ENCODE measurements at regions not wholly inside any gene's neighbourhood (a gene's known extent, or its start where the extent isn't known, plus 50 kb on each side); places are given as distances from the start of the nearest gene placed in this dataset.

DNA sequence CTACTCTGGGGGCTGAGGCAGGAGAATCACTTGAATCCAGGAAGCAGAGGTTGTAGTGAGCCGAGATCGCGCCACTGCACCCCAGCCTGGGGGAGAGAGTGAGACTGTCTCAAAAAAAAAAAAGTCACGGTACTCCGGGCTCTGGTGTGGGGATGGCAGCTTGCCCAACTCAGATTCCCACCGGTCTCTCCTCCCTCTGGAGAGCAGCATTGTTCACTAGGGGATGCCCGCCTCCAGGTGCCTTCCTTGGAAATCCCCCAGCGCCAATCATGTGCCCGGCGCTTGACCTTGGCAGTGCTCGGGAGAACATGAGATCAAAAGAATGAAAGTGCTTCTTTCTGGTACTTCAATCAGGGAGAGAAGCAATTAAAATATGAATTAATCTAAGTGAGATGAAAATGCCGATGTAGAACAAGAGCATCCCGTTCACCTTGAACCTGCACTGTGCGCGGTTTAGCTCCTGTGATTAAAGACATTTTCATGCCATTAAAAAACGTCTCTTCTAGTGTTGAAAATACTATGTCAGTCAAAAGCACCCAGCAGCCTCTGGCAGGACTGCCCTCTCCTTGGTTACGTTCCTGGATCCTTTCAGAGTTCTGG lies 1127.3 kb upstream of the AUTS2 start:
- ATAC-seq (replicated peaks): no peak
- no peak for DNase-seq
- Mint-ChIP-seq H3K9me3 (peaks cover 2 to 14% of the 10 kb centered on the region in 2 donors), H3K36me3 (no peaks in the 10 kb centered on the region), H3K27ac (no peak overlapping the region), H3K4me3 (no peak overlapping the region), H3K4me1 (no peaks in the 10 kb centered on the region), H3K27me3 (no peaks in the 10 kb centered on the region)

GRCh38 chr7:68472688-68473087 lies 1125.6 kb upstream of the AUTS2 start:
- H3K27ac Mint-ChIP-seq: no peak overlapping the region

GRCh38 chr7:68474661-68475216 lies 1123.5 kb upstream of the AUTS2 start:
- H3K36me3 Mint-ChIP-seq: no peaks in the 10 kb centered on the region
- no peaks in the 10 kb centered on the region for H3K27me3 Mint-ChIP-seq
- DNase-seq (no peak), ATAC-seq (replicated peaks) (no peak)
- H3K4me1 Mint-ChIP-seq: no peaks in the 10 kb centered on the region
- H3K27ac Mint-ChIP-seq: no peak overlapping the region
- no peak overlapping the region for H3K4me3 Mint-ChIP-seq
- no peaks in the 10 kb centered on the region for H3K9me3 Mint-ChIP-seq

More at GRCh38 chr7:68472688-68473087, 1125.6 kb upstream of the AUTS2 start:
- DNase-seq (no peak), ATAC-seq (replicated peaks) (no peak)
- H3K27me3 Mint-ChIP-seq: no peaks in the 10 kb centered on the region
- H3K36me3 Mint-ChIP-seq: no peaks in the 10 kb centered on the region
- H3K4me3 Mint-ChIP-seq: no peak overlapping the region
- peaks cover 0 to 11% of the 10 kb centered on the region in 2 donors for H3K9me3 Mint-ChIP-seq
- no peaks in the 10 kb centered on the region for H3K4me1 Mint-ChIP-seq

DNA sequence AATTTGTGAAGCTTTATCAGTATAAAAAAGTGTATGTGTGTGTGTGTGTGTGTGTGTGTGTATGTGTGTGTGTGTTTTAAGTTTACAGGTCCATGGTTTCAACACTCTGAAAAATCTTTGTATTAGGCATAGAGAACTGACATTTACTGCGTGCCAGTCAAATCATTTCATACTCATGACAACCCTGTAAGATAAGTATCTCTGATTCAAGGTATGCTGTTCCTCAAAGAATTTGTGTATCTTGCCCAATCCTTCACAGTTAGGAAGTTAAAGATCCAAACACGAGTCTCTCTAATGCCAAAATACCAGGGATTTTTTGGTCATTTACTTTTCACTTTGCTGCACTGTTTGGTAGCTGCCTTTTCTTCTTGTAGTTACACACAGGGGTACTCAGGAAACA lies 1121.3 kb upstream of the AUTS2 start:
- Mint-ChIP-seq H3K27me3 (no peaks in the 10 kb centered on the region), H3K27ac (no peak overlapping the region), H3K4me1 (no peaks in the 10 kb centered on the region), H3K36me3 (no peaks in the 10 kb centered on the region), H3K4me3 (no peak overlapping the region), H3K9me3 (no peaks in the 10 kb centered on the region)
- no peak for DNase-seq
- ATAC-seq (replicated peaks): no peak

- Mint-ChIP-seq H3K4me3 (no peak overlapping the region), H3K4me1 (no peaks in the 10 kb centered on the region), H3K36me3 (no peaks in the 10 kb centered on the region), H3K27me3 (no peaks in the 10 kb centered on the region), H3K9me3 (peaks cover 0 to 2% of the 10 kb centered on the region in 2 donors), H3K27ac (no peak overlapping the region)
- ATAC-seq (replicated peaks) (no peak), DNase-seq (no peak)
These were observed 1119.9 kb upstream of the AUTS2 start for GRCh38 chr7:68478326-68478725.

DNA sequence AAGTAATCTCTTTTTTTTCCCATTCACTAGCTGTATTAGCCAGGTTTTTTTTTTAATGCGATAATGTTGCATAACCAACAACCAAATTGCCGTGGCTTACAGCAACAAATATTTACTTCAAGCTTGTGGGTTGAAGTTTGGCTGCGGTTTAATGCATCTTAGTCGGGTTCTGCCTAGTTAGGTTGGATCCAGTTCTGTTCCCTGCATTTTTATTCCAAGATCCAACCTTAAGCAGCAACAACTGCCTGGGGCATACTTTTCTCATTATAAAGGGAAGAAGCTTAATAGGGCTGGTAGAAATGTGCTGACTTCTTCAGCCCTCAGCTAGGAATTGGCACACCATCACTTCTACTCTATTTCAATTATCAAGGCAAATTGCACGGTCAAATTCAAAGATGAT lies 1115.5 kb upstream of the AUTS2 start:
- Mint-ChIP-seq H3K9me3 (peaks cover 0 to 3% of the 10 kb centered on the region in 2 donors), H3K4me3 (no peak overlapping the region), H3K36me3 (no peaks in the 10 kb centered on the region), H3K27ac (no peak overlapping the region), H3K4me1 (no peaks in the 10 kb centered on the region), H3K27me3 (no peaks in the 10 kb centered on the region)
- ATAC-seq (replicated peaks) (no peak), DNase-seq (no peak)

- Mint-ChIP-seq H3K27me3 (no peaks in the 10 kb centered on the region), H3K36me3 (no peaks in the 10 kb centered on the region), H3K27ac (no peak overlapping the region), H3K9me3 (peaks cover 0 to 5% of the 10 kb centered on the region in 2 donors), H3K4me1 (no peaks in the 10 kb centered on the region), H3K4me3 (no peak overlapping the region)
- DNase-seq (no peak), ATAC-seq (replicated peaks) (no peak)
These were observed 1113.5 kb upstream of the AUTS2 start for GRCh38 chr7:68484731-68485130.

GRCh38 chr7:68485253-68485917 lies 1112.9 kb upstream of the AUTS2 start:
- Mint-ChIP-seq H3K36me3 (no peaks in the 10 kb centered on the region), H3K9me3 (peaks cover 0 to 5% of the 10 kb centered on the region in 2 donors), H3K4me1 (no peaks in the 10 kb centered on the region), H3K4me3 (no peak overlapping the region), H3K27ac (no peak overlapping the region), H3K27me3 (no peaks in the 10 kb centered on the region)
- no peak for DNase-seq
- ATAC-seq (replicated peaks): no peak

- peaks cover 0 to 4% of the 10 kb centered on the region in 2 donors for H3K9me3 Mint-ChIP-seq
These were observed 1109.8 kb upstream of the AUTS2 start for GRCh38 chr7:68488341-68489060.

GRCh38 chr7:68491523-68492358 lies 1106.5 kb upstream of the AUTS2 start:
- Mint-ChIP-seq H3K4me3 (no peak overlapping the region), H3K27me3 (no peaks in the 10 kb centered on the region), H3K36me3 (no peaks in the 10 kb centered on the region), H3K4me1 (no peaks in the 10 kb centered on the region), H3K9me3 (peaks cover 0 to 3% of the 10 kb centered on the region in 2 donors), H3K27ac (no peak overlapping the region)
- DNase-seq (no peak), ATAC-seq (replicated peaks) (no peak)

More at GRCh38 chr7:68488341-68489060, 1109.8 kb upstream of the AUTS2 start:
- DNase-seq (no peak), ATAC-seq (replicated peaks) (no peak)
- no peaks in the 10 kb centered on the region for H3K36me3 Mint-ChIP-seq
- no peak overlapping the region for H3K27ac Mint-ChIP-seq
- no peaks in the 10 kb centered on the region for H3K4me1 Mint-ChIP-seq
- no peaks in the 10 kb centered on the region for H3K27me3 Mint-ChIP-seq
- no peak overlapping the region for H3K4me3 Mint-ChIP-seq

DNA sequence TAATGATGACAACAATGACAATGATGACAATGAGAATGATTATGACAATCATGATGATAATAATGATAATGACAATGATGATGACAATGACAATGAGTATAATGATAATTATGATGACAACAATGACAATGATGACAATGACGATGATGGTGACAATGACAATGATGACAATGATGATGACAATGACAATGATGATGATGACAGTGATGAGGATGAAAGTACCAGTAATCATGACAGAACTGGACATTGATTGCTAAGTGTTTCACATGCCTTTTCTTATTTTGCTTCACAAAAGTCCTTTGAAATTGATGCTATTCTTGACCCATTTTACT lies 1106.0 kb upstream of the AUTS2 start:
- Mint-ChIP-seq H3K9me3 (peaks cover 0 to 6% of the 10 kb centered on the region in 2 donors), H3K27me3 (no peaks in the 10 kb centered on the region), H3K36me3 (no peaks in the 10 kb centered on the region), H3K4me1 (no peaks in the 10 kb centered on the region), H3K27ac (no peak overlapping the region), H3K4me3 (no peak overlapping the region)
- no peak for DNase-seq
- ATAC-seq (replicated peaks): no peak

DNA sequence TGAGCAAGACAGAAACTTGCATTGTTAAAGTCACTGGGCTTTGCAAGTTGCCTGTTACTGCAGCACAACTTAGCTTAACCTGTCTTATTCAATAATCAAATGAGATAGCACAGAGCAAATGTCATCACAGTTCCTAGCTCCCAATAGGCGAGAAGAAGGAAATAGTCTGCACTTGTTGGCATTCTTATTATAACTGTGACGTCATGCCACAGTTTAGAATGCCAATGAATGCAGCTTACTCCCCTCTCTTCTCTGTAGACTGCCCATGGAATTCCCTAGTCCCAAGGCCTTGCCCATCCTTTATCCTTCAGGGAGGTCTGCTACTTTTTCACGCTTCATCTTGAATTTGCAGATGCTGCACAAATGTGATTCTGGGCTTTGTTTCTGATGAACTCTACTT lies 1094.9 kb upstream of the AUTS2 start:
- DNase-seq: no peak
- no peaks in the 10 kb centered on the region for H3K36me3 Mint-ChIP-seq

DNA sequence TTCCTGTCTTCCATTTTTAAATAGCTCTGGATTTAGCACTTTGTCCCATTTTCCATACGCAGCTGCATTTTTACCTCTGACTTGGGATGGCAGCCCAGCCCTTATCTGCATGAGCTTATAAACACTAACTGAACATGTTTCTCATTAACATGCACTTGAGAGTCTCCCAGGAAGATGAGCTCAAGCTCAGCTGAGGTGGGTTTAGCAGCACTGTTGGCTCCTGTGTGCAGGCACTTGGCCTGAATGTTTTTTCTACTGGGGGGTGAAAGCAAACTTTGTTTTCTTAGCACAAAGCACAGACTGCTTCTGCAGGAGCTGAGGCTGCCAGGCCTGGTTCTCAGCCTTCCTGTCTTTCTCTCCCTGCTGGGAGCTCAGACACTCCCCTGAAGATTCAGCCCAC lies 1093.6 kb upstream of the AUTS2 start:
- Mint-ChIP-seq H3K9me3 (peaks cover 21 to 33% of the 10 kb centered on the region in 2 donors), H3K27me3 (no peaks in the 10 kb centered on the region), H3K4me1 (no peaks in the 10 kb centered on the region), H3K4me3 (no peak overlapping the region), H3K27ac (no peak overlapping the region), H3K36me3 (no peaks in the 10 kb centered on the region)
- DNase-seq (no peak), ATAC-seq (replicated peaks) (no peak)

More for the DNA sequence above, 1094.9 kb upstream of the AUTS2 start:
- no peak for ATAC-seq (replicated peaks)
- H3K9me3 Mint-ChIP-seq: peaks cover 20 to 25% of the 10 kb centered on the region in 2 donors
- no peak overlapping the region for H3K27ac Mint-ChIP-seq
- H3K4me1 Mint-ChIP-seq: no peaks in the 10 kb centered on the region
- no peaks in the 10 kb centered on the region for H3K27me3 Mint-ChIP-seq
- no peak overlapping the region for H3K4me3 Mint-ChIP-seq

DNA sequence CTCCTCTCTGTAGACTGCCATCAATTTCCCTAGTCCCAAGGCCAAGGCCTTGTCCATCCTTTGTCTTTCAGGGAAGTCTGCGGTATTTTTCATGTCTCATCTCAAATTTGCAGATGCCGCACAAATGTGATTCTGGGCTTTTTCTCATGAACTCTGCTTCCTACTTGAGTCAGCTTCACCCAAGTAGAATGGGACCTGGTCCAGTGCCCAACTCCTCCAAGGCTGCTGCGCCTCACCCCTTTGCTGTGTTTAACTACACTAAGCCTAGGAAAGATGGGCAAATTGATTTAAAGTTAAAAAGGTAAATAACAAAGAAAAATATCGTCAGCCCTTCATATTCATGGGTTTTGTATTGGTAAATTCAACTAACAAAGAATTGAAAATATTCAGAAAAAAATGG lies 1092.6 kb upstream of the AUTS2 start:
- no peaks in the 10 kb centered on the region for H3K36me3 Mint-ChIP-seq
- DNase-seq: no peak
- H3K27me3 Mint-ChIP-seq: no peaks in the 10 kb centered on the region
- H3K27ac Mint-ChIP-seq: no peak overlapping the region
- H3K4me3 Mint-ChIP-seq: no peak overlapping the region
- peaks cover 25 to 36% of the 10 kb centered on the region in 2 donors for H3K9me3 Mint-ChIP-seq
- no peak for ATAC-seq (replicated peaks)
- H3K4me1 Mint-ChIP-seq: no peaks in the 10 kb centered on the region

Data from stimulated activated naive B cell treated with anti-CD40 and anti-IgM and Interleukin-4, amounts not matched to agents 10 μg/mL and 1 μg/mL and 100 μg/mL, for 72 hours (primary cell).